ENCODE measurements at regions not wholly inside any gene's neighbourhood (a gene's known extent, or its start where the extent isn't known, plus 50 kb on each side); places are given as distances from the start of the nearest gene placed in this dataset.

DNA sequence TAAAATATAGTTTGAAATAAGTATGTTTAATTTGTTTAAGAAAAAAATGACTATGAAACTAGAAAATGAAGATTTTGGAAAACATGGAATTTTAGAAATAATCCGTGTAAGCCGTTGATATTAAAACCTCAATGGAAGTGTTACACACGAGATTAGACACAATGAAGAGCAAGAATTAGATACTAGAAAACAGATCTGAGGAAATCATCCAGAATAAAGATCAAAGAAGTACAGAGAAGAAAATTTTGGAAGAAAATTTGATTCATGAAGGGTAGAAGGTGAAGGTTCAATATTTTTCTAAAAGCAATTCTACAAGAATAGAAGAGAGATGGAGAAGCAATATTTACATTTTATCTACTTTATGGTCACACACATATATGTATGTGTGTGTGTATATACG, 52.5 kb upstream of the SATB1 start:
- TF ChIP-seq, protein P1, sequence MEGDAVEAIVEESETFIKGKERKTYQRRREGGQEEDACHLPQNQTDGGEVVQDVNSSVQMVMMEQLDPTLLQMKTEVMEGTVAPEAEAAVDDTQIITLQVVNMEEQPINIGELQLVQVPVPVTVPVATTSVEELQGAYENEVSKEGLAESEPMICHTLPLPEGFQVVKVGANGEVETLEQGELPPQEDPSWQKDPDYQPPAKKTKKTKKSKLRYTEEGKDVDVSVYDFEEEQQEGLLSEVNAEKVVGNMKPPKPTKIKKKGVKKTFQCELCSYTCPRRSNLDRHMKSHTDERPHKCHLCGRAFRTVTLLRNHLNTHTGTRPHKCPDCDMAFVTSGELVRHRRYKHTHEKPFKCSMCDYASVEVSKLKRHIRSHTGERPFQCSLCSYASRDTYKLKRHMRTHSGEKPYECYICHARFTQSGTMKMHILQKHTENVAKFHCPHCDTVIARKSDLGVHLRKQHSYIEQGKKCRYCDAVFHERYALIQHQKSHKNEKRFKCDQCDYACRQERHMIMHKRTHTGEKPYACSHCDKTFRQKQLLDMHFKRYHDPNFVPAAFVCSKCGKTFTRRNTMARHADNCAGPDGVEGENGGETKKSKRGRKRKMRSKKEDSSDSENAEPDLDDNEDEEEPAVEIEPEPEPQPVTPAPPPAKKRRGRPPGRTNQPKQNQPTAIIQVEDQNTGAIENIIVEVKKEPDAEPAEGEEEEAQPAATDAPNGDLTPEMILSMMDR (IDR thresholded peaks at IDR 0.05; ENCODE audit: extremely low read depth, missing control alignments) = no peak
- DNase-seq (ENCODE audit: low spot score) = no peak
